GM12878 (cell line): ENCODE measurements at regions not wholly inside any gene's neighbourhood (a gene's known extent, or its start where the extent isn't known, plus 50 kb on each side); places are given as distances from the start of the nearest gene placed in this dataset.

Source experiments
- ATAC-seq: fragments of 200-7000 bp; cut with Tn5 transposase; 3 replicates; pipeline ENCODE4 v1.9.1; 2020; ENCODE audit warnings: mild to moderate bottlenecking, moderate library complexity
- BruUV-seq: library from RNA; stranded (reverse); fragments of 400-500 nt; replicated peaks from 2 replicates; lab custom pipeline; 2021; lab: Mats Ljungman, UMichigan
- CTCF ChIA-PET: fragments of 300-600 bp; sonication (Branson Sonifier 250); formaldehyde crosslinking; extraction: SDS; loops from one replicate; lab custom pipeline; 2021; ENCODE audit warnings: inconsistent platforms; lab: Yijun Ruan, JAX
- POLR2A ChIA-PET: fragments of 350-600 bp; formaldehyde crosslinking; extraction: SDS; loops from one replicate; lab custom pipeline; 2021; ENCODE audit warnings: inconsistent platforms; lab: Charles Lee
- RAD21 ChIA-PET: fragments of 300-600 bp; sonication (Branson Sonifier 250); formaldehyde crosslinking; loops from one replicate; lab custom pipeline; 2023; ENCODE audit warnings: antibody characterized with exemption; ENCODE audit not compliant: unreplicated experiment; lab: Charles Lee
- SMC1A ChIA-PET: fragments of 300-600 bp; sonication (Branson Sonifier 250); formaldehyde crosslinking; loops from one replicate; lab custom pipeline; 2023; ENCODE audit not compliant: unreplicated experiment, uncharacterized antibody; lab: Charles Lee
- DNase-seq: peaks from one replicate; pipeline ENCODE4 v3.0.0-alpha.2; 2011; ENCODE audit warnings: low read depth, low spot score
- FAIRE-seq: peaks from 3 replicates; lab custom pipeline; 2011; peaks lifted over from hg19 to GRCh38; lab: Jason Lieb, UNC
- H2AFZ ChIP-seq: 2 replicates; pipeline ENCODE4 v1.6.0; 2011; ENCODE audit warnings: low read depth, low read length, control low read depth; ENCODE audit not compliant: control insufficient read depth
- H3K27ac ChIP-seq: 2 replicates; pipeline ENCODE4 v1.5.1; 2011; ENCODE audit warnings: control low read depth; ENCODE audit not compliant: control insufficient read depth, insufficient read depth
- H3K27me3 ChIP-seq, 2 experiments: replicated peaks in 1 of 2; 2 replicates each; pipeline versions ENCODE4 v1.6.0 to v1.6.1; 2011; ENCODE audit warnings: low read length in 1 of 2; ENCODE audit not compliant: control insufficient read depth in 2 of 2, insufficient read depth in 2 of 2
- H3K36me3 ChIP-seq, 2 experiments: 2 replicates each; pipeline ENCODE4 v1.5.1; 2011; ENCODE audit warnings: low read length in 1 of 2; ENCODE audit not compliant: control insufficient read depth in 2 of 2, insufficient read depth in 2 of 2
- H3K4me1 ChIP-seq: 2 replicates; pipeline ENCODE4 v1.6.1; 2011; ENCODE audit warnings: mild to moderate bottlenecking, low read length, moderate library complexity, mixed read lengths; ENCODE audit not compliant: control insufficient read depth, insufficient read depth
- H3K4me2 ChIP-seq: 2 replicates; pipeline ENCODE4 v1.6.0; 2011; ENCODE audit warnings: control low read depth; ENCODE audit not compliant: control insufficient read depth, insufficient read depth
- H3K4me3 ChIP-seq: fragments of 200-600 bp; sonication (generic); 2 replicates; pipeline ENCODE4 v1.5.1; 2016
- H3K79me2 ChIP-seq: 2 replicates; pipeline ENCODE4 v1.6.0; 2011; ENCODE audit warnings: low read length; ENCODE audit not compliant: control insufficient read depth, insufficient read depth
- H3K9ac ChIP-seq: 2 replicates; pipeline ENCODE4 v1.8.0; 2011; ENCODE audit warnings: low read length, control low read depth, mixed read lengths; ENCODE audit not compliant: control insufficient read depth, insufficient read depth
- H3K9me3 ChIP-seq: replicated peaks from 3 replicates; pipeline ENCODE4 v1.5.1; 2011; ENCODE audit warnings: mild to moderate bottlenecking, low read length; ENCODE audit not compliant: control insufficient read depth, insufficient read depth
- H4K20me1 ChIP-seq: 2 replicates; pipeline ENCODE4 v1.6.0; 2011; ENCODE audit not compliant: control insufficient read depth, insufficient read depth
- BACH1 ChIP-seq: fragments of 450-650 bp; IDR thresholded peaks from 2 replicates; pipeline ENCODE4 v1.6.1; 2017; ENCODE audit warnings: mild to moderate bottlenecking, borderline replicate concordance
- CEBPZ ChIP-seq: fragments of 150-350 bp; IDR thresholded peaks from 2 replicates; pipeline ENCODE4 v1.6.1; 2016; ENCODE audit warnings: low read depth, low read length
- HCFC1 ChIP-seq: fragments of 150-350 bp; IDR thresholded peaks from 2 replicates; pipeline ENCODE4 v1.6.1; 2014; ENCODE audit warnings: low read length
- JUND ChIP-seq: IDR thresholded peaks from 2 replicates; pipeline ENCODE4 v1.6.1; 2012; ENCODE audit warnings: low read depth, mild to moderate bottlenecking, low read length, improper control_type of control experiment, moderate library complexity
- KDM1A ChIP-seq: fragments of 200-600 bp; sonication (generic); IDR thresholded peaks from 2 replicates; pipeline ENCODE4 v1.6.1; 2016; ENCODE audit warnings: borderline replicate concordance
- KLF5 ChIP-seq: fragments of 450-650 bp; IDR thresholded peaks from 2 replicates; pipeline ENCODE4 v1.6.1; 2014; ENCODE audit warnings: mild to moderate bottlenecking; ENCODE audit not compliant: partially characterized antibody
- PBX3 ChIP-seq: IDR thresholded peaks from 2 replicates; pipeline ENCODE4 v1.6.1; 2011; ENCODE audit warnings: mild to moderate bottlenecking, low read depth, low read length, moderate library complexity; ENCODE audit not compliant: insufficient replicate concordance
- ZBTB4 ChIP-seq: fragments of 450-650 bp; formaldehyde crosslinking; IDR thresholded peaks from 2 replicates; pipeline ENCODE4 v1.4.0; 2022; ENCODE audit warnings: mild to moderate bottlenecking, moderate library complexity
- ZNF384 ChIP-seq: IDR thresholded peaks from 2 replicates; pipeline ENCODE4 v1.6.1; 2012; ENCODE audit warnings: low read depth, mild to moderate bottlenecking, low read length, improper control_type of control experiment, borderline replicate concordance
- WGBS: methylation state at CpG from one replicate; pipeline ENCODE4 v1.1.6; 2016; ENCODE audit warnings: low lambda C conversion rate; ENCODE audit not compliant: insufficient replicate concordance, insufficient coverage; ENCODE audit errors: missing lambda C conversion rate; 5-methylcytosine and 5-hydroxymethylcytosine counted together
- in situ Hi-C: fragments of 300-500 bp; cut with MboI; formaldehyde crosslinking; loops from 9 replicates; pipeline ENCODE4 v1.14.3; 2018; ENCODE audit warnings: mixed read lengths
- intact Hi-C: fragments of 100-400 bp; cut with micrococcal nuclease; formaldehyde crosslinking; loops from one replicate; pipeline ENCODE4 v1.14.2; 2022; ENCODE audit not compliant: unreplicated experiment

- no peak for TF ChIP-seq CEBPZ
- no peak for TF ChIP-seq ZBTB4 (CRISPR knock-in tag)
- TF ChIP-seq BACH1 = no peak
- TF ChIP-seq HCFC1 = no peak
These were observed 361.7 kb downstream of the TMEM182 start (continued) for GRCh38 chr2:103123516-103123915.

GRCh38 chr2:103130857-103131256 lies 369.0 kb downstream of the TMEM182 start:
- no peaks in the 10 kb centered on the region for H4K20me1 ChIP-seq
- intact Hi-C loops = no loop called here
- no peak overlapping the region for H2AFZ ChIP-seq
- SMC1A ChIA-PET = no interaction called here
- no peak overlapping the region for H3K4me3 ChIP-seq
- H3K9me3 ChIP-seq = no peaks in the 10 kb centered on the region
- ATAC-seq (no peak), DNase-seq (no peak), FAIRE-seq (no peak)
- TF ChIP-seq ZNF384 = no peak
- no peak for TF ChIP-seq PBX3
- TF ChIP-seq KLF5 = no peak
- no peak for TF ChIP-seq JUND
- TF ChIP-seq KDM1A = no peak
- no peak overlapping the region for H3K4me2 ChIP-seq
- H3K79me2 ChIP-seq = no peaks in the 10 kb centered on the region
- BruUV-seq = no TSS peak
- CTCF ChIA-PET = no interaction called here
- 43% methylated on average over 1 of the region's 1 CpG for WGBS
- POLR2A ChIA-PET = no interaction called here
- RAD21 ChIA-PET = no interaction called here
- no peaks in the 10 kb centered on the region for H3K4me1 ChIP-seq
- in situ Hi-C loops = no loop called here
- H3K27ac ChIP-seq = no peak overlapping the region
- H3K36me3 ChIP-seq = no peaks in the 10 kb centered on the region
- H3K9ac ChIP-seq = no peak overlapping the region
- H3K27me3 ChIP-seq = no peaks in the 10 kb centered on the region
